ENCODE measurements at regions not wholly inside any gene's neighbourhood (a gene's known extent, or its start where the extent isn't known, plus 50 kb on each side); places are given as distances from the start of the nearest gene placed in this dataset.

- no peaks in the 10 kb centered on the region for H3K4me1 ChIP-seq
- no peak overlapping the region for H3K27ac ChIP-seq
- H3K9me3 ChIP-seq, result no peaks in the 10 kb centered on the region
- no peaks in the 10 kb centered on the region for H3K27me3 ChIP-seq
- no peak for DNase-seq
- no peaks in the 10 kb centered on the region for H3K36me3 ChIP-seq
- WGBS, 2 donors (ENCODE audit: low coverage in 1 of 2), result 5 to 28% methylated on average over 2 of the region's 2 CpGs
- no peak overlapping the region for H3K4me3 ChIP-seq
- in situ Hi-C loops (cut with MboI; ENCODE audit: low pct_ligation_motif_present in 1 of 4, low pct_unique_long_range_greater_than_20kb in 1 of 4, low sequenced_read_pairs in 3 of 4) (no loop called here), intact Hi-C loops (cut with DNase I; ENCODE audit: low total_unique reads) (no loop called here)
- TF ChIP-seq POLR2AphosphoS5 (IDR thresholded peaks at IDR 0.05), result no peak
- no peak for TF ChIP-seq EP300 (IDR thresholded peaks at IDR 0.05; ENCODE audit: low read depth)
- no peak for TF ChIP-seq CTCF (IDR thresholded peaks at IDR 0.05)
- TF ChIP-seq POLR2A (IDR thresholded peaks at IDR 0.05), result no peak
These were observed 519.8 kb downstream of the COL11A1 start for GRCh38 chr1:102588536-102588935.

GRCh38 chr1:102586022-102586421, 522.3 kb downstream of the COL11A1 start:
- no peak for DNase-seq
- no peak overlapping the region for H3K4me3 ChIP-seq
- H3K4me1 ChIP-seq, result no peaks in the 10 kb centered on the region
- no peaks in the 10 kb centered on the region for H3K9me3 ChIP-seq
- no peak overlapping the region for H3K27ac ChIP-seq
- intact Hi-C loops (cut with DNase I; ENCODE audit: low total_unique reads) (no loop called here), in situ Hi-C loops (cut with MboI; ENCODE audit: low pct_ligation_motif_present in 1 of 4, low pct_unique_long_range_greater_than_20kb in 1 of 4, low sequenced_read_pairs in 3 of 4) (no loop called here)
- H3K36me3 ChIP-seq, result no peaks in the 10 kb centered on the region
- H3K27me3 ChIP-seq, result no peaks in the 10 kb centered on the region
- TF ChIP-seq EP300 (IDR thresholded peaks at IDR 0.05; ENCODE audit: low read depth), result no peak
- TF ChIP-seq POLR2A (IDR thresholded peaks at IDR 0.05), result no peak
- TF ChIP-seq POLR2AphosphoS5 (IDR thresholded peaks at IDR 0.05), result no peak

GRCh38 chr1:102580806-102581205, 527.5 kb downstream of the COL11A1 start:
- in situ Hi-C loops (cut with MboI; ENCODE audit: low pct_ligation_motif_present in 1 of 4, low pct_unique_long_range_greater_than_20kb in 1 of 4, low sequenced_read_pairs in 3 of 4), result no loop called here
- Histone ChIP-seq H3K36me3 (no peaks in the 10 kb centered on the region), H3K27me3 (no peaks in the 10 kb centered on the region), H3K27ac (no peak overlapping the region), H3K9me3 (no peaks in the 10 kb centered on the region), H3K4me1 (no peaks in the 10 kb centered on the region), H3K4me3 (no peak overlapping the region)
- TF ChIP-seq CTCF (IDR thresholded peaks at IDR 0.05) (no peak), POLR2A (IDR thresholded peaks at IDR 0.05) (no peak), POLR2AphosphoS5 (IDR thresholded peaks at IDR 0.05) (no peak), EP300 (IDR thresholded peaks at IDR 0.05; ENCODE audit: low read depth) (no peak)
- WGBS, 2 donors (ENCODE audit: low coverage in 1 of 2), result 87 to 93% methylated on average over 4 of the region's 4 CpGs
- intact Hi-C loops (cut with DNase I; ENCODE audit: low total_unique reads), result no loop called here
- no peak for DNase-seq

- TF ChIP-seq POLR2AphosphoS5 (IDR thresholded peaks at IDR 0.05) (no peak), POLR2A (IDR thresholded peaks at IDR 0.05) (no peak), EP300 (IDR thresholded peaks at IDR 0.05; ENCODE audit: low read depth) (no peak), CTCF (IDR thresholded peaks at IDR 0.05) (no peak)
- Histone ChIP-seq H3K36me3 (no peaks in the 10 kb centered on the region), H3K27me3 (no peaks in the 10 kb centered on the region), H3K27ac (no peak overlapping the region), H3K4me1 (no peaks in the 10 kb centered on the region), H3K9me3 (no peaks in the 10 kb centered on the region), H3K4me3 (no peak overlapping the region)
- in situ Hi-C loops (cut with MboI; ENCODE audit: low pct_ligation_motif_present in 1 of 4, low pct_unique_long_range_greater_than_20kb in 1 of 4, low sequenced_read_pairs in 3 of 4), result no loop called here
- intact Hi-C loops (cut with DNase I; ENCODE audit: low total_unique reads), result no loop called here
- DNase-seq, result no peak
- WGBS, 2 donors (ENCODE audit: low coverage in 1 of 2), result 50 to 56% methylated on average over 1 to 2 of the region's 2 CpGs
These were observed 529.5 kb downstream of the COL11A1 start for GRCh38 chr1:102578804-102579203.

- WGBS, 2 donors (ENCODE audit: low coverage in 1 of 2), result 63% methylated on average over 1 of the region's 1 CpG; no CpG with 5 or more reads in 1 of the 2 donors
- no peak overlapping the region for H3K4me3 ChIP-seq
- no peaks in the 10 kb centered on the region for H3K9me3 ChIP-seq
- H3K27ac ChIP-seq, result no peak overlapping the region
- DNase-seq, result no peak
- peaks cover 0 to 2% (median 0%) of the 10 kb centered on the region in 4 donors for H3K36me3 ChIP-seq
- in situ Hi-C loops (cut with MboI; ENCODE audit: low pct_ligation_motif_present in 1 of 4, low pct_unique_long_range_greater_than_20kb in 1 of 4, low sequenced_read_pairs in 3 of 4), result no loop called here
- intact Hi-C loops (cut with DNase I; ENCODE audit: low total_unique reads), result no loop called here
- H3K4me1 ChIP-seq, result no peaks in the 10 kb centered on the region
- H3K27me3 ChIP-seq, result no peaks in the 10 kb centered on the region
- TF ChIP-seq EP300 (IDR thresholded peaks at IDR 0.05; ENCODE audit: low read depth), result no peak
- TF ChIP-seq CTCF (IDR thresholded peaks at IDR 0.05), result no peak
- TF ChIP-seq POLR2AphosphoS5 (IDR thresholded peaks at IDR 0.05), result no peak
- no peak for TF ChIP-seq POLR2A (IDR thresholded peaks at IDR 0.05)
These were observed 535.7 kb downstream of the COL11A1 start for GRCh38 chr1:102572637-102573036.
